Stimulated activated CD4-positive, alpha-beta T cell treated with anti-CD3 and anti-CD28 coated beads, TNF-alpha, amount 100 ng/mL, for 48 hours (primary cell): ENCODE measurements at regions not wholly inside any gene's neighbourhood (a gene's known extent, or its start where the extent isn't known, plus 50 kb on each side); places are given as distances from the start of the nearest gene placed in this dataset.
"Not testable (repeated sequence)": the region's sequence is repeated elsewhere in the genome, so short reads cannot be mapped to it uniquely, and the experiment has no call there.

Experiments
- DNase-seq, 3 donors: peaks; one replicate each; pipeline ENCODE4 v3.0.0-alpha.2; 2020; ENCODE audit warnings: low read depth in 3 of 3

GRCh38 chr4:66604192-66604591, 933.9 kb upstream of the EPHA5 start:
- no peak for DNase-seq

- no peak for DNase-seq
Measured at GRCh38 chr4:66602622-66603021, 932.3 kb upstream of the EPHA5 start.

- no peak for DNase-seq
Measured at GRCh38 chr4:66591968-66592367, 921.7 kb upstream of the EPHA5 start.

GRCh38 chr4:66590488-66591215, 920.4 kb upstream of the EPHA5 start:
- DNase-seq, result no peak

- no peak for DNase-seq
Measured at GRCh38 chr4:66589183-66589582, 918.9 kb upstream of the EPHA5 start.

- DNase-seq, result no peak
Measured at GRCh38 chr4:66585767-66586166, 915.5 kb upstream of the EPHA5 start.

GRCh38 chr4:66577922-66578321, 907.6 kb upstream of the EPHA5 start:
- no peak for DNase-seq

- no peak for DNase-seq
Measured at GRCh38 chr4:66575008-66575696, 904.9 kb upstream of the EPHA5 start.

- no peak for DNase-seq
Measured at GRCh38 chr4:66574145-66574978, 904.1 kb upstream of the EPHA5 start.

- no peak for DNase-seq
Measured at GRCh38 chr4:66572949-66573348, 902.7 kb upstream of the EPHA5 start.

- DNase-seq, result no peak
Measured at GRCh38 chr4:66571145-66571695, 900.9 kb upstream of the EPHA5 start.

- DNase-seq, result no peak
Measured at GRCh38 chr4:66569228-66569627, 898.9 kb upstream of the EPHA5 start.

GRCh38 chr4:66568431-66568830, 898.1 kb upstream of the EPHA5 start:
- DNase-seq, result no peak

- no peak for DNase-seq
Measured at GRCh38 chr4:66568001-66568400, 897.7 kb upstream of the EPHA5 start.

GRCh38 chr4:66567551-66567950, 897.3 kb upstream of the EPHA5 start:
- no peak for DNase-seq

- no peak for DNase-seq
Measured at GRCh38 chr4:66565801-66566200, 895.5 kb upstream of the EPHA5 start.

- DNase-seq, result no peak
Measured at GRCh38 chr4:66564901-66565651, 894.8 kb upstream of the EPHA5 start.

- no peak for DNase-seq
Measured at GRCh38 chr4:66562276-66562806, 892.1 kb upstream of the EPHA5 start.

GRCh38 chr4:66561465-66562053, 891.3 kb upstream of the EPHA5 start:
- not testable (repeated sequence) for DNase-seq

- no peak for DNase-seq
Measured at GRCh38 chr4:66558651-66559050, 888.4 kb upstream of the EPHA5 start.
